Stimulated activated CD8-positive, alpha-beta memory T cell treated with anti-CD3 and anti-CD28 coated beads, Interleukin-7, amount 100 ng/mL, for 48 hours (primary cell): ENCODE measurements at regions not wholly inside any gene's neighbourhood (a gene's known extent, or its start where the extent isn't known, plus 50 kb on each side); places are given as distances from the start of the nearest gene placed in this dataset.

Source experiments
- DNase-seq, 2 donors: peaks; one replicate each; pipeline ENCODE4 v3.0.0-alpha.2; 2020; ENCODE audit warnings: low read depth in 1 of 2; ENCODE audit errors: extremely low read depth in 1 of 2

DNA sequence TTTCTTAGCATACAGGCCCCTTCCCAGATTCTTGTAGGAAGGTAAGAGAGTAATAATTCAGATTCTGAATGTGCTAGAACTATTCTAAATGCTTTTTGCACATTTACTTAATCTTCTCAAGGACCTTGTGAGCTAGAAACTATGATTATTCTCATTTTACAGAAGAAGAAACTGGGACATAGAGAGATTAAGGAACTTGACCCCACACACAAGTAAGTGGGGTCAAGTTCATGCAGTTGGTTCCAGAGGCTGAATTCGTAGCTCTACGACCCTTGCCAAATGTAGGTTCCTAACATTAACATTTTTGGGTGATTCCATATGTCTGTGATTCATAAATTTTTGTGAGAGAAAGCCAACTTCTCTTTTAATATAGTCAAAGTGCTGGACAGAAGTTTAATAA lies 238.1 kb downstream of the LACC1 start:
- no peak for DNase-seq

DNA sequence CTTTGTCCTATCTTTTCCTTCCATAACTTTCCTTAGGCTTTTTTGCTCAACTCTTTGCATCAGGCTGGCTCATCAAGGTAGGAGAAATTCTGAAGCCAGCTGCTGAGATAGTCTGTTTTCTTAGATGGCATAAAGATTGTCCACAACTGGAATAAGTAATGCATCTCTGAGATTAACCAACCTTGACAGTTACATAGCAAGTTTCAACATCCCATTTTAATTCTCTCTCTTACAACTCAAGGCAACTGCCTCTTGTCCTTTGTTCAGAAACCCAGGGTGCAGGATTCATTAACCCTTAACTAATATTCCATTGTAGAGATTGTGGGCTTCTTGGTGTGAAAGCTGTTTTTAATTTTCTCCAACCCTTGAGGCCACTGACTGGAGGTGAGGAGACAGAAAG lies 239.2 kb downstream of the LACC1 start:
- DNase-seq: no peak

DNA sequence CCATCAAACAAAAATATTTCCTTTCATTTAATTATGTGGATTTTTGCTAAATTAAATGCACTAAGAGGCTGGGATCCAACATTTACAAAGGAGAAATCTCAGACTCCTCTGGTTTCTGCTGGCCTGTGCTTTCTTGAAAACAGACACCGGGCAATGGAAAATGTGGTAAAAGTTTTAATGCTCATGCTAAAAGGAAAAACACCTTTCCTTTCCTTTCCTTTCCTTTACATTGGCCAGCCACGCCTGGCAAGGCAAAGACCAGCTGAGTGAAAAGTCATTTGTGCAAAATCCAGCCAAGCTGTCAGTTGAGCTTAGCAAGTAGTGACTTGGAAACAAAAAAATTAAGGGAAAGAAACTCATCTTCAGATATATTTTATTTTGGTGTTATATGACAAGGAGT lies 240.3 kb downstream of the LACC1 start:
- no peak for DNase-seq

DNA sequence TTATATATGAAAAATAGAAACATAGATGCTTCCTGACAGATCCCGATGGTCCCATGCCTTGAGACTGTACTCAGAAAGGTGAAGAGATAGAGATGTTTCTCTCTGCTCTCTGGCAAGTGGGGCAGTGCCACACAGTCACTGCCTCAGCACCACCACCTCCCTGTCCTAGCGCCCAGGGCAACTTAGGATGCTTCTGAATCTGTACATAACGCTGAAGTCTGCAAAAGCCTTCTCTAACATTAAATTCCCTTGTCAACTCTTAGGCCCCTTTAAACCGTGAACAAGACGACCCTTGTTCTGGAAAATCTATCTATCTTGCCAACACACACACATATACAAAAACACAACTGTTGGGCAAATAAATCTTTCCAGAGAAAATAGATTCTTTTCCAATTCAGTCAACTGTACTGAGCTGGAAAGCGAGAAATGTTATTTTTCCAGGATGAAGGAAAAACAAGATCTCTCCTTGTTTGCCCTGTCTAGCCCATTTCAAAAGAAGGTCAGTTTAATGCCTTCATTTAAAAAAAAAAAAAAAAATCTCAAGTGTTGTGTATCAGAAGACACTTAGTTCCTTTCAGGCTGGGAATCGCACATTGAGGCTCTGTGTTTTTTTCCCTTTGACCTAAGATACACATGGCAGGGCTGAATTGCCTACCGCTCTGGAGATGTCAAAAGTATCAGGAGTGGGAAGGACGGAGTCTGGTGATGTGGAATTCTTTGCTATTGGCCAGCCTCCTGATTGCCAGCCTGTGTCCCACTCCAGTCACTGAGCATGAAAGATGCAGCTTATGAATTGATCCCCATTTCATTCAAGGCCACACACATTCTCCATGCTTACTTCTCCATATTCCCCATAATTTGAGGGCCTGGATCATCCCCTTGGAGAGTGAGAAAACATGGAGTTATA lies 241.4 kb downstream of the LACC1 start:
- no peak for DNase-seq

DNA sequence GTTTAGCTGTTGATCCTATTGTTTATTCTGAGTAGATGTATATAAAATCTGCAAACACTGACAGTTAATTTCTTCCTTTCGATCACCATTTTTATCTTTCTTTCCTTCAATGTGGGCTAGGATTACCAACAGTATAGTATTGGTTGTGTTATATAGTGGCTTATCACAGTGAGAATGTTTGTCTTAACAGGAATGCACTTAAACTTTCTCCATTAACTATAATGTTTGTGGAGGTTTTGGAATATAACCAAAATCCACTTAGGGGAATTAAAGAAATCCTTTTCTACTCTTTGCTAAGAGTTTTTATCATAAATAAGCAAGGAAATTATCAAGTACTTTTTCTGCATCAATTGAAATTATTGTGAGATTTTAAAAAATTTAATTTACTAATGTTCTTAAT lies 244.6 kb downstream of the LACC1 start:
- DNase-seq: no peak

DNA sequence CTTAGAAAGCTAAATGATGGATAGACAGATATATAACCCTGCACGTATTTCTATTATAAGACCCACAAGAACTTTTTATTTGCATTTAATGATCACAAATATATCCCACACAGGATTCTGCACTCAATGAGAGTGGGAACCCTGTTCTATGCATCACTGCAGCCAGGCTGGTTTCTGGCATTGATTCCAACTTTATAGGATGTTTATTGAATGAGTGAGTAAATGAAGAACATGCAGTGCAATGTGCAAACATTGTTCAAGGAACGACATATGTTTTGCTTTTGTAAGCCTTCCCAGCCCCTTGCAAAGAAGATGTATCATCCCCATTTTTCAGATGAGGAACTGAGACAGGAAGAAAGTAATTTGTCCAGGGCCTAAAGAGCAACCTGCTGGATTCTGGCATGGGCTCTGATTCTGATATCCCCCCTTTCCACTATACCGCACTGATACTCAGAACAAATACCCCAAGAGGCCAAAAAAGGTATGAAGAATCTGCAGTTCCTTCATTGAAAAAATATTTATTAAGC lies 246.3 kb downstream of the LACC1 start:
- DNase-seq: no peak

DNA sequence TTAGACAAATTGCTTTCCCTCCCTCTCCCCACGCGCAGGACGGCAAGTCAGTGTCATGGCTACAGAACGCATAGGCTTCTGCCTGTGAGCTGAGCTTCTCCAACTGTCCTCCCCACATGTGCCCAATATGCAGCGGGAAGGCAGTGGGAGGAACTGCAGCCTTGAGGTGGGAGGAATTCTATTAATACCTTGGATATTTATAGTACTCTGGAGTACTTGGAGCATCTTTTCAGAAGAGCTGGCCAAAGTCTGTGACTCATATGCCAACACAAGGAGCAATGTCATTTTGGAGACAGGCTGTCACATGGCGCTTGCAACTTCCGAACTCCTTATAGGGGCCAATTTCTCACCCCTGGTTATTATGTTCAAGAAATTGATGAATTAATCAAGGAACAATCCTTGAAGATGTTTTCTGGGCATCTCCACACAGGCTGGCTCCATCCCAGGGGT lies 245.0 kb upstream of the SERP2 start:
- DNase-seq: no peak

DNA sequence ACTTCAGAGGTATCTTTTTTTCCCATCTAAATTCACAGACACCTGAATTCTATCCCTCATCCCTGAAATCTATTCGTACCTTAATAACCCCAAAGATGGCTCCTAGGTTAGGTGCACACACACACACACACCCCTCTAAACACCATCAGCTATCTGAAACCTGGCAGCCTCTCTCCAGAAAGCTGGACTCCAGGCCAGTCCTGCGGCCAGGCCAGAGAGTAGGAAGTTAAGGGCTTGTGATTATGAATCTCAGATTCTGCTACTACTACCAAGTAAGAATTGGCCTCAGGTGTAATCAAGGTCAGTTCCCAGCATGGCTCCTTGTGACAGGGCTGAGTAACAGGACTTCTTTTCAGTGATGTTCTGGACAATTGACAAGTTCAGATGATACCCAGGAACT lies 244.2 kb upstream of the SERP2 start:
- no peak for DNase-seq

DNA sequence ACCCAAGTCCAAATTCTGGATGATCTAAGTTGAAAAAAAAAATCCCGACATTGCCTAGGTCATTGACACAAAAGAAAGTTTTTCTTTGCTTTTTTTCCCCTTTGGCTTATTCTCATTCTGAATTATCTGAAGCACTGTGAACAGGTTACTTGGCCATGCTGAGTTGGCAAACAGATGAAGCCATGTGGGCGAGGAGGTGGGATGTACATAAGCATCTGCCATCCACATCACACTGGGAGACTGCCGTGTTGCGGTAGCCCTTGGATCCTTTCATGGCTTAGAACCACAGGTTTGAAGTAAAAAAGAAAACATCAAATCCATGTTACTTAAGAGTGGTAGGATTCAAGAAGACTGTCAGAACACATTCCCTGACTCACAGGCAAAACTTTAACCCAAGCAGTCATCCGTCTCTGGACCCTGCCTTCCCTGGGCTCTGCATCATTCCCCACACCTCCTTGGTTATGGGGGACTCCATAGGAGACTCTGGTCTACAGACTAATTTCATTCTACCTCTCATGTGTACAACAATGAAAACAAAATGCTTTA lies 242.5 kb upstream of the SERP2 start:
- no peak for DNase-seq

DNA sequence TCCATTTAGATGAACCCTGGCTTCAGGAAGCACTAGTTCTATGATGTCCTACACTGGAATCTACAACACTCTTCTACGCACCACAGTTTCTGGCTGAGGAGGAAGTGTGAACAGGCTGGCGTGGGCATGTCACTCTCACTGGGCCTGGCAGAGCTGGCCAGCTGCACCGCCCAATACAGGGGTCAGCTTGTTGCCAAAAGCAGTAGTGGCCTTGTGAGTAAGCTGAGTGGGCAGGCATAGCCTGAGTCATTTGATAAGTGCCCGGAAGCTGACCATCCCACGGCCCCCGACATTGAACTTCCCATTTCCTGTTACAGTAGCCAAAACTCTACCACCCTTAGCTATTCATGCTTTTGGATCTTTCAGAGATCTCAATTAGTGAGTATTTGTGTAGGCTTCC lies 240.9 kb upstream of the SERP2 start:
- DNase-seq: no peak

DNA sequence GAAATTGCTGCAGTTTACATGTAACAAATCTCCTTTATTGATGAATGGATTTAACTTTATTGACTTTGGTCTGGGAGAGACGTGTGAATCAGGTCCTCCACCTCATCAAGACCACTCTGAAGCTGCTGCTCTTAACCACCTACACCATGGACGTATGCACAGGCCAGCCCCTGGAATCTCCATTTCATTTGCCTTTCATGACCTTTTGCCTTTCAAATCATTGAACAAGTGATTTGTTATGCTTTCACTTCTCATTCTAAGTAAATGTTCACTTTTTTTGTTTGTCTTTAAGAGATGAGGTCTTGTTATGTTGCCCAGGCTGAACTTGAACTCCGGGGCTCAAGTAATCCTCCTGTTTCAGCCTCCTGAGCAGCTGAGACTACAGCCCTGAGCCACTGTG lies 240.0 kb upstream of the SERP2 start:
- no peak for DNase-seq

DNA sequence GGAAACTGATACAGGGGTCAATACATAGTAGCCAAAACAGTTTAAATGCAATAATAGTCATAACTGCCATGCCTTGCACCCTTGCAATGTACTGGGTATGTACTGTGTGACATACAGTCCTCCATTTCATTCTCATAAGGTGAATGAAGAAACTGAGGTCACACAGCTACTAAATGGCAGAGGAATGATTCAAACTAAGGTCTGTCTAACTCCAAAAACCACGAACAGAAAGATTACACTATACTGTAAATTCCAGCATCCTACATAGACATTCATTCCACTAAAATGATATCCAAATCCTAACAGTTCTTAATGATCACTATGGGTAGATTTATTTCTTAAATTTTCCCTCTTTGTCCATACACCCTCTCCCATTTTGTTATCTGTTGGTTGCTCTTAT lies 238.1 kb upstream of the SERP2 start:
- DNase-seq: no peak

DNA sequence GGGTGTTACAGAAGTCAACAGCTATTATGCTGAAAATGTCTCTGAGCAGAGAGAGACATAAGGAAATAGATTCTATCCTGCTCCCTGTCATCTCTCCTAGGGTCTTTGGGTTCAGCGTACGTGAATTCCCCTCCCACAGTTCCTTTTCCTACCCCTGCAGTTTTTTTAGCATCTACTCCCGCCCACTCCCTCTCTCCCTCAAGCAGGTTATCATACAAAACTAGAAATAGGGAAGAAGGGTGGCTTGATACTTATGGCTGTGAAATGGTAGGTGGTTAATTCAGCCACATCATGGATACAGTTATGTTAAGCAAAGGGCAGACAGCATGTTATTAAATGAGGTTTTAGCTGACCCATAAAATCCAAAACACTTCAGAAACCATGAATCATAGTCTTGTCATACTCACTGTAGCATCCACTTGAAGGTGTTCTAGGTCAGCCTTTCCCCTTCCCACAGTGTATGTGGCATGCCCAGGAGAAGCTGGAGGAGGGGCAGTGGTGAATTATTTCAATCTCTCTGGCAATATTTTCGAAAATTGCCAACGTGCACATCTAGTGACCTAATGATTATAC lies 236.8 kb upstream of the SERP2 start:
- no peak for DNase-seq

DNA sequence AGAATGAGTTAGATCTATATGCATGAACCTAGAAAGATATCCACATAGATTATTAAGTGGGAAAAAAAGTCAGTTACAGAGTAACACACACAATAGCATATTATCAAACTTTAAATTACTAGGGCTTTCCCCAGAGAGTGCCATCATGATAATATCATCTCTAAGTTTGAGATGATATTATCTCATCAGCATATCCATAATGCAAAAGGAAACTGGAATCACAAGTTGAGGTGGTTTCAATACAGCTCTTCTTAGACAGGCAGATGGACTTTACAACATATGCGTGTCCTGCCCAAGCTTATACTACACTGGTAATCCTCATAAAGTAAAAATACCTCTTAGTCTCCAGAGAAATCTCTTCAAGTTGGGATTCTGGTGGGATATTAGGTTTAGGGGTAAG lies 236.2 kb upstream of the SERP2 start:
- DNase-seq: no peak

DNA sequence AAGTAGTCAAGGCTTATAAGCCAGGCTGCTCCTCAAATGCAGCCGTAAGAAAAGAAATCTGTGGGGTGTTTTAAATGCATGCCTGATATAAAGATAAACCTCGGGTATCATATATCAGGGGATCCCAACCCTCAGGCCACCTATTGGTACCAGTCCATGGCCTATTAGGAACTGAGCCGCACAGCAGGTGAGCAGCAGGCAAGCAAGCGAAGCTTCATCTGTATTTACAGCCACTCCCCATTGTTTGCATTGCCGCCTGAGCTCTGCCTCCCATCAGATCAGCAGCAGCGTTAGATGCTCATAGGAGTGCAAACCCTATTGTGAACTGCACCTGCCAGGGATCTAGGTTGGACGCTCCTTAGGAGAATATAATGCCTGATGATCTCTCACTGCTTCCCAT lies 233.5 kb upstream of the SERP2 start:
- no peak for DNase-seq

DNA sequence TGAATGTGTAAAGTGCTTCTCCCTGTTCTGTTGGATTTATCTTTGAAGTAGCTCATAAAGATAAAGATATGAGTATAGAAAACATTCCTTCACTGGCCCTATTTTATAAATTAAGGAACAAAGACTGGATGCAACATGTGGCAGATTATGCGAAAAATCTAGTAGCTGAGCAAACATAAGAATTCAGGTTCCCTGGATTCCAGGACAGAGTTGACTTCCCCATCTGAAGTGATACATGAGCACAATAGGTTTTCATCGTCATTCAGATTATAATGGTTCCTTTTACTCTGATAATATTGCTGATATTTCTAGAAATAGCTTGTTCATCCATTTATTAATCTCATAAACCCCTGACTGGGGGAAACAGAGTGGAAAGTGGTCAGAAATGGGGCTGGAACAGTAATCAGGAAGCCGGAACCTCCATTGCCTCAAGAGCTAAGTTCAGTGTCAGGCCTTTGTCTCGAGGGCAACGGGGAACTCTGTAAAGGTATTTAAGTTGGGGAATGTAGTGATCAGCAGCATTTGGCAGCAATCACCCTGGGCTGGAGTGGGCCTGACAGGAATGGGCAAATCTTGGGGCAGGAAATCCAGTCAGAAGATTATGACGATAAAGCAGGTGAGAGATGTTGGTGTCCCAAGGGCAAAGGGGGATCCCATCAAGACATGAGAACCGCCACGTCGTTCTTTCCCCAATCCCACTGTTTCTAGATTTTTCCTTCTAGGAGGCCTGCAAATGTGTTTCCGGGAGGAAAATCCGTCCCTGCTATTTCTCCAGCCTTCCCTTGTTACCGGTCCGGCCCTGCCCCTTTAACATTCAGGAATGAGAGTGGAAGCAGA lies 232.5 kb upstream of the SERP2 start:
- DNase-seq: no peak

DNA sequence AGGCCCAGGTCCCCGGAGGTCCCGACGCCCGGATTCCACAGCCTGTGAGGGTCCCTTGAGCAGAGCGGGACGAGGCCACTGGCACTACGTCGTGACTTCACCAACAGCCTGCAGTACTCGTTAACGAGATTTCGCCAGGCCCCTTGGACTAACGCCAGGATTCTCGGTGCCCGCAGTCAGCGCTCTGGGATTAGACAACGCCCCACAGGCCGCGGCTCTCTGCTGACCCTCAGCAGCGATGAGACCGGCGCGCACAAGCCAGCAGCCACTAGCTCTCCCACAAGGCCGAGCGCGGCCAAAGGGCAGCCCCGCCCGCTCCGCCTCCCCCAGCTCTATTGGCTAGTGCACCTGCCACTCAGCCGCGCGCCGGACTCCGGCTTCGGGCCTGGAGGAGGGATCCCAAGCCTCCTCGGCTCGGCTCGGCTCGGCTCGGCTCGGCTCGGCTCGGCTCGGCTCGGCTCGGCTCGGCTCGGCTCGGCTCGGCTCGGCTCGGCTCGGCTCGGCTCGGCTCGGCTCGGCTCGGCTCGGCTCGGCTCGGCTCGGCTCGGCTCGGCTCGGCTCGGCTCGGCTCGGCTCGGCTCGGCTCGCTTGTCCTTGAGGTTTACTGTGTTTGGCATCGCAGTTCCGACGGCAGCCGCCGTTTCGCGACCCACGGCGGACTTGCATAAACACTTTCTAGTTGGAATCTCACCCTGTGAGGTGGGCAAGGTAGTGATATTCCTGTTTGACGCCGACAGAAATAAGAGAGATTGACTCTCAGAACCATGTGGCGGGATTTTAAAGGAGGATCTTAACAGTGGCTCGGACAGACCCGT lies 231.7 kb upstream of the SERP2 start:
- peak; percentile 90 to 91 for DNase-seq

DNA sequence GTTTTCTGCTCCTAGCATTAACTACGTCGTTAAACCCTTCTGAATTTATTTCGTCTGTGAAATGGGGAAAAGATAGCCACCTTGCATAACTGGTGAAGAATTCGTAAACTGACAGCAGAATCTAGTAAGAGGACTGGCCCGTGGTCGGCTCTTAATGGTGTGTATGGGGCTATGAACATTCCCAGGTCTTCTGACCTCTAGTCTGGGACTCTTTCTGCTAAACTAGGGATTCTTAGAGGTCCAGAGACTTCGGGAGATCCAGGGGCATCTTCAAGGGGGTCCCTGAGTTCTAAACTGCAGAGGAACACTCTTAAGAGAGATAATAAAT lies 231.1 kb upstream of the SERP2 start:
- no peak for DNase-seq

DNA sequence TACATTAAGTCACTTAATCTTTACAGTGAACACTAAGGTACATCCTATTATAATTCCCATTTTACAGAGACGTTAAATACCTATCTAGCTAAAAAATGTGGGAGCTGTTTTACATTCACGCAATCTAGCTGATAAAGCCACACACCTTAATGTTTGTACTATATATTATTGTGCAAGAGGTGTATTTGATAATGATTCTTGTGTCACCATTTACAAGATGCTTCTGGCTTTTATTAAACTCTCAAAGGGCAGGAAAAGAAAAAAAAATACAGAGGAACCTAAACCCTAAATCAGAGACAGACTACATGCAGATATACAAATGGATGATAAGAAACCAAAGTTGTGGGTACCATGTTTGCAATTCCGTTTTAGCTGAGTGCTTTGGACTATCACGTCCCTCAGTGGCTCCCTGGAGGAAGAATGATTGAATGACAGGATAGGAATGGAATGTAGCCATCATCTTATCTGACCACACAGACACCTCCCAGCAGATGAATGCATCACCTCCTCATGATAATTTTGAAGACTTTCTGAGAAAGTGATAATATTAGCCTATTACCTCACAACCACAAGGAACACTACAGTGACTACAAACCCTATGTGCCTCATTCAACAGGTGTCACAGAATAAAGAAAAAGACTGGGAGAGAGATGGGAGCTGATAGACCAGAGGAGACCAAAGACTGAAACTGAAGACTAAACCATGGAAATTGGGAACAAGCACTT lies 230.5 kb upstream of the SERP2 start:
- DNase-seq: no peak

DNA sequence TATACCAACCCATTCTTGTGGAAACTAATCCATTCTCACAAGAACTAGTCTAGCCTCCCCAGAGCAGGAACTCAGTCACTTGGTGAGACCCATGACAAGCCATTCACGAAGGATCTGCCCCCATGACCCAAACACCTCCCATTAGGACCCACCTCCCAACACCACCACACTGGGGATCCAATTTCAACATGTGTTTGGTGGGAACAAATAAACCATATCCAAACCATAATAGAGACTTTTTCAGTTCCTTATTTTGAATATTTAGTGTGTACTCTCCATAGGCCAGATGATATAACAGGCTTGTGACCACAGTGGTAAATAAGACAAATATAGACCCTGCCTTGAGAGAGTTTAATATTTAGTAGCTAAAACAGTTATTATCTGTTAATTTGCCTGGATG lies 227.5 kb upstream of the SERP2 start:
- no peak for DNase-seq
